ENCODE measurements at regions not wholly inside any gene's neighbourhood (a gene's known extent, or its start where the extent isn't known, plus 50 kb on each side); places are given as distances from the start of the nearest gene placed in this dataset.

GRCh38 chr14:65356327-65356836, 56.1 kb upstream of the FUT8 start:
- DNase-seq (ENCODE audit: low read depth), result no peak

GRCh38 chr14:65357113-65357512, 55.4 kb upstream of the FUT8 start:
- DNase-seq (ENCODE audit: low read depth), result no peak

- no peak for DNase-seq (ENCODE audit: low read depth)
Measured at GRCh38 chr14:65357689-65358088, 54.8 kb upstream of the FUT8 start.

- no peak for DNase-seq (ENCODE audit: low read depth)
Measured at GRCh38 chr14:65359503-65359902, 53.0 kb upstream of the FUT8 start.

GRCh38 chr14:65360144-65360784, 52.3 kb upstream of the FUT8 start:
- DNase-seq (ENCODE audit: low read depth), result no peak

GRCh38 chr14:65361920-65362319, 50.6 kb upstream of the FUT8 start:
- no peak for DNase-seq (ENCODE audit: low read depth)

All from stimulated activated CD8-positive, alpha-beta memory T cell treated with anti-CD3 and anti-CD28 coated beads, Interleukin-12 subunit alpha, Interleukin-12 subunit beta, amount 100 ng/mL, for 1 hour (primary cell).